HG02610 (cell line): ENCODE measurements at regions not wholly inside any gene's neighbourhood (a gene's known extent, or its start where the extent isn't known, plus 50 kb on each side); places are given as distances from the start of the nearest gene placed in this dataset.
"Not testable (repeated sequence)": the region's sequence is repeated elsewhere in the genome, so short reads cannot be mapped to it uniquely, and the experiment has no call there.

Experiments
- ATAC-seq: cut with Tn5 transposase; IDR thresholded peaks from one replicate; pipeline ENCODE4 v1.9.1; 2021; ENCODE audit warnings: mild to moderate bottlenecking, moderate library complexity; ENCODE audit not compliant: unreplicated experiment

DNA sequence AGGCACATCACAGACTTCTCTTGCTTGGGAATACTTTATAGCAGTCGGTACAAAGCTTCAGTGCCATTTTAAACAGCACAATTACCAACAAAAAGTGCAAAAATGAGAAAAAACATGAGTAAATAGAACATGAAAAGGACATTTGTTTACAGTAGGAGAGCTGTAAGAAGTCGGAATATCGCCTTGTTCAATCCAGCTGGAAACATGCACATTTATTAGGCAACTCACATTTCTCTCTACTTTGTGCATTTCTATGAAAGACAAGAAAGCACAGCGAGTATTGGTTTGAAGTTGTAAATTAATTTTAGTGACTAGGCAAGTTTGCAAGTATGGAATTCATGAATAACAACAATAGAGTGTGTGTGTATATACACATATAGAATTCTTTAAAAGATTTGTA is 484.7 kb downstream of the DACH1 start:
- ATAC-seq: no peak

DNA sequence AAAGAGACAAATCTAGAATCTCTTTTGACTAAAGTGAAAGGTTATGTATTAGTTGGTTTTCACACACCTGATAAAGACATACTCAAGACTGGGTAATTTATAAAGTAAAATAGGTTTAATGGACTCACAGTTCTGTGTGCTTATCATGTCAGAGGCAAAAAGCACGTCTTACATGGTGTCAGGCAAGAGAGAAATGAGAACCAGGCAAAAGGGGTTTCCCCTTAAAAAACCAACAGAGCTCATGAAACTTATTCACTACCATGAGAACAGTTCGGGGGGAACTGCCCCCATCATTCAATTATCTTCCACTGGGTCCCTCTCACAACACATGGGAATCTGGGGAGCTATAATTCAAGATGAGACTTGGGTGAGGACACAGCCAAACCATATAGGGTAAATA is 486.8 kb downstream of the DACH1 start:
- no peak for ATAC-seq

DNA sequence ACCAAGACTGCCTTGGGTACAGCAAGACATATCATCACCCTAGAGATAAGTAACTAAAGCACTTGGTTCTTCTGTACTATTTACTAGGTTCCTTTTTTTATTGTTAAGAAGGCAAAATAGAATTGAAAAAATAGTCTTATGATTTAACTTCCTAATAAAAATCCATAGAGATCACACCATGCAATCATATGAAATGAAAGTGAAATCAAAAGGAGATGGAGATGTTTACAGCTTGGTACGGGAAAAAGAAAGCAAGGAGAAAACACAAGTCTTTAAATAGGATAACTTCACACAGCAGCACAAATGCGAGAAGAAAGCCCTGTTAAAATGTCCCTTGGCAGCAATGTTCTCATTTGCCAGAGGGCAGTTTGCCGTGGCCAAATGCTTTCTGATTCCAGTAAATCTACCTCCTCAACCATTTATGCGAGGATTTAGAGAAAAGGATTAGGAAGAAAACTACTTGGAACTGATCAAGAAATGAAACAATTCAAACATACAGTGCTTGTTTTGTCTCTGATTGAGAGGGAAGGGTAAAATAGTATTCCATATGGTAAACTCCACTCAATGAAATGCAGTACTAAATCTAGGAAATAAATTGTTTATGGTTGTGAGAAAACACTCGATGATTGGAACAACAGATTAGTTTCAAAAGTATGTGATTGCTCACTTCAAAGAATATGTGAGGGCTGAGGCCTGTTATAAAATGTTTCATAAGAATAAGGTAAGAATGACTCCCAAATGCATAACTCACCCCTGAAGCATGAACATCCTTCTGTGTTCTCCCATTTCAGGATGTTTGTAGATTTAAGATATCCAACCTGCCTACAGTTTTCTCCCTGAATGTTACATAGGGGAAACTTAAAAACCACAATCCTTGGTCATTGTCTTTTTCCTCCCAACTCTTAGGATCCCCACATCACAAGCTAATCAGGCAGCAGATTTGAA is 487.8 kb downstream of the DACH1 start:
- no peak for ATAC-seq

DNA sequence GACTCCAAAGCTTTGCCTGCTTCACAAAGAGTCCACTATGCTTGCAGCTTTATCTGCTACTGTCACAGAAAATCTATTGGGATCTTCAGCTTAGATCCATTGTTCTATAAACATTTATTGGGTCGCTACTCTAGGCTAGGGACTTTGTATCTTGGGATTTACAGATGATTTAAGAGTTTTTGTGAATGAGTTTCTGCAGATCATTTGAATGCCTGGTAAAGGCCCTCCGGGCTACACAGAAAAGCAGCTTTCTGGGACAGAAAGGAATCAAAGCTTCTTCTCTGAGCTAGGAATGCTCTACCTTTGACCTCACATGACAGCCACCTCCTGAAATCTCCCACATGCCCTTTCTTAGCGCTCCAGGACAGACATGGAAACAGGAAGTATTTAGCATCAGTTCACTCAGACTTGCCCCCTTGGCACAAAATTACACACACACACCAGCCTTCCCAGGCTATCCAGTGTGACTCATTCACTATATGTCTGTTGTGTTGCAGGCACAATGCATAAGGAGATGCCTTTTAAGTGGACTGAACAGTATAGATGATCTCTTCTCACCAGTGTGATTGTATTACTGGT is 492.4 kb downstream of the DACH1 start:
- ATAC-seq: no peak

DNA sequence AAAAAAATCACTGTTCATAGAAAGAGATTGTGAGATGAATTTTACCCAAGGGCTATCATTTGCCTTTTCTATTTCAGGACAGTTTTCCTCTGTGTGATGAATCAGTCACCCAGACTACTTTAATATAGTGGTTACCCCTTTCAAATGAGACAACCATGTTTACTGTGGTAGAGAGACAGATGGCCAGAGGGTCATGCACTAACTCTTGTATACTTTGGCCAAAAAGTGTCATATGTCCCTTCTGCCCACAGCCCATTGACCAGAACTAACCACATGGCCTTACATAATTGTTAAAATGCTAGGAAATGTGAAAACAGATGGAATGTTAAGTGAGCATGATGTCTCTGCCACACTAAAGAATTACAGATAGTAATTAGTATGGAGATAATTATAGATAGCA is 498.7 kb downstream of the DACH1 start:
- no peak for ATAC-seq

DNA sequence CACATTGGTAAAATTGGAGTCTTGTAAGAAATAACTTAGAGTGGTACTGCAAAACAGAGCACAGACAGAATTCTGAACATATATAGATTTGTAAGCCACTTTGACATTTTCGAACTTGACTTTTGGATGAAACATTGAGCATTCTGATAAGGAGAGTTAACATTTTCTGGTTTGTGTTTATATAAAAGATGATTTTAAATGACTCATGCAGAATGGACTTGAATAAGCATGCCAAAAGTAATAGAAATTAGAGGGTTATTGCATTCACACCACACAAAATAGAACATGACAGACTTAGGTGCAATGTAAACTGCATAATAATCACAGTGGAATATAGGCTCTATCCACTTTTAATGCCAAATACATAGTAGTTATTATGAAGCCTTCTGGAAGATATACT is 507.0 kb downstream of the DACH1 start:
- ATAC-seq: no peak

DNA sequence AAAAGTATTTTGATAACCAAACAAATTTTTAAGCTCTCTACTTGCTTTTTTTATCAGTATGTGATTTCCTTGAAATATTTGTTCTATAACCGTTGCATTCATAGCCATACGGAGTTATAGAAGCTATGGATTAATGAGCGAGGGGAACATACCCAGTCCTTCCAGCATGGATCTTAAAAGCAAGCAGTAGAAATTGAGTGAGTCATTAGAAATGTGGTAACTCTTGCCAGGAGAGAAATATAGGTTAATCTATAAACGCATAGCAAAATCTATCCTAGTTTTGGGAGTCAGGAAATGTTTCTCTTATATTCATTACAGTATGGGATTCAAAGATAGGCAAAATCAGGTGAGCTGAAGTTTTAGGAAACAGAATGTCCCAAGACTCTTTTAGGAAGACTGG is 507.4 kb downstream of the DACH1 start:
- ATAC-seq: no peak

DNA sequence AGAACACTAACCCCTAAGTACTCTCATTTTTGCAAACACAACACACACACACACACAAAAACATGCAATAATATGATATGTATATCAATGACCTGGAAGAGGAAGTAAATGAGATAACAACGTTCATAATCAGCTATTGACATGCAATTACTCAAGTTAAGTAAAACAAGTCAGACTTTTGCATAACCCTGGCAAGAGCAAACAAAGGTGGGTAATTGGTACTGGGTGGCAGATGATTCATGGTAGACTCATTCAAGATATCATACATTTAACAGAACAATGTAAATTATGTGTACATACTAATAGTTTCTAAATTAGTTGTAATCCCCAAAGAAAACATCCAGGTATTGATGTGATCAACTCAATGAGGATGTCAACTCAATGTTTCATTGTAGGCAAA is 508.8 kb downstream of the DACH1 start:
- no peak for ATAC-seq

DNA sequence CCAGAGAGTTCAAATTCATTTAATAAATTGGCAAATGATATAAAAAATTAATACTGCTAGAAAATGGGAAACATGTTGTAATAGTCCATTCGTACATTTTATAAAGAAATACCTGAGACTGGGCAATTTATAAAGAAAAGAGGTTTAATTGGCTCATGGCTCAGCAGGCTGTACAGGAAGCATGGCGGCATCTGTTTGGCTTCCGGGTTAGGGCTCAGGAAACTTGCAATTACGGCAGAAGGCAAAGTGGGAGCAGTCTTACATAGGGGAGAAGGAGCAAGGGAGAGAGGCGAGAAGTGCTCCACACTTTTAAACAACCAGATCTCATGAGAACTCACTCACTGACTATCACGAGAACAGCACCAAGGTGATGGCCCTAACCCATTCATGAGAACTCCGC is 512.0 kb downstream of the DACH1 start:
- ATAC-seq: no peak

DNA sequence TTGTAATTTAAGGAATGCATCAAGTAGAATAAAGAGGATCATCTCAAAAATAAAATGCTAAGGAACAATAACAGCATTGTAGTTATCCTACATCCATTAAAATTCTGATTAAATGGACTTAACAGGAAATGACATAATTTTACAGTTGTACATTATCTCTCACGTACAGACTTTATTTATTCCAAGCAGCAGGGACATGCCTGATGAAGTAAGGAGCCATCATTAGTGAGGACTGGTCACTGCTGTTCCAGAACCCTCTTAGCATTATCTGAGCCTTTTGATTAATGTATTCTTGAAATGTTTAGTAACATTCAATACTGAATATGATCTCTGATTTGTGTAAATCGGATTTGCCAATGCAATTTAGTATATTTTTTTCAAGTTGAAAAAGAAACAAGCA is 516.1 kb downstream of the DACH1 start:
- ATAC-seq: no peak

DNA sequence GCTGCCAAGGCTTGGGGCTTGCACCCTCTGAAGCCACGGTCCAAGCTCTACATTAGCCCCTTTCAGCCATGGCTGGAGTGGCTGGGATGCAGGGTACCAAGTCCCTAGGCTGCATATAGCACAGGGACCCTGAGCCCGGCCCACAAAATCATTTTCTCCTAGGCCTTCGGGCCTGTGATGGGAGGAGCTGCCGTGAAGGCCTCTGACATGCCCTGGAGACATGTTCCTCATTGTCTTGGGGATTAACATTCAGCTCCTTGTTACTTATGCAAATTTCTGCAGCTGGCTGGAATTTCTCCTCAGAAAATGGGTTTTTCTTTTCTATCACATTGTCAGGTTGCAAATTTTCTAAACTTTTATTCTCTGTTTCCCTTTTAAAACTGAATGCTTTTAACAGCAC is 521.1 kb downstream of the DACH1 start:
- not testable (repeated sequence) for ATAC-seq

DNA sequence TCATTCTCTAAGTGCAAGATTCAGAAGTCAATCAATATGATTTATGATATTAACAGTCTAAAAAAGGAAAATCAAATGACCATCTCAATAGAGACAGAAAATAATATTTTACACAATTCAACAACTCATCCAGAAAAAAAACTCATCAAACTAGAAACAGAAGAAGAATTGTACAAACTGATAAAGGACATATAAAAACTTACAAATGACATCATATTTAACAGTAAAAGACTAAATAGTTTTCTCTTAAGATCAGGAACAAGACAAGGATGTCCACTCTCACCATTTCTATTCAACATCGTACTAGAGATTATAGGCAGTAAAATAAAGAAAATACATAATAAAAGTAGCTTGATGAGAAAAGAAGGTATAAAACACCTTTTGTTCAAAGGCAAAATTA is 527.3 kb downstream of the DACH1 start:
- no peak for ATAC-seq

DNA sequence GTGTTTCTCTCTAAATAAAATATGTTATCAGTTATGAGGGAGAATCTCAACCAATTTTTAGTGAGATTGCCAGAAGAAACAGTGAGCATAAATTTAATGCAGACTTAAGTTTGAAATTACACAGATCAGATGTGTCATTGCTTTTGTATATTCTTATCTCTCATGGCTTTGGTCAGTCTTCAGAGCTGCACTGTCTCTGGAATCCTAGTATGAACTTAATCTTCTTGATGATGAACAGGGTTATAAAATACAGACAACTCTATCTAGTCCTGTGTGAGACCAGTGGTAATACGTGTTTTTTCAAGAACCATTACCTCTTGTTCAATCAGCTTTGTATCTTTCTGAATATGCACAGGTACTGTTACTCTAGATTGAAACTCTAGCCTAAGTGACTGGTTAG is 528.0 kb downstream of the DACH1 start:
- ATAC-seq: no peak

DNA sequence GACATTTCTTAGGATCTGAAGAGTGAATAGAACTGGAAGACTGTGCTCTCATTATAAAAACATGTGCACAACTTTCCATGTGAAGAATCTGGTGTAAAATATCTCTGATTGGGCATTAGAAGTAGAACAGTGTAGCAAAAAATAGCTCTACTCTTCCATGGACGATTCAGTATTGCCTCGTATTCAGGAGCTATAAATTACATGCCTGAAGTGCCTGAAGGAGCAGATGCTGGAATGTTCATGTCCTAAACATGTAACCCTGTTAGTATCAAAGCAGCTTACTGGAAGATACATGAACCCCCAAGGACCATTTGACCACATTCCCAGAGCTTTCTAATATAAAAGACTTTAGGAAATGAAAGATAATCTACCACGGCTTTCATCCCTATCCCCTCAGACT is 528.9 kb downstream of the DACH1 start:
- ATAC-seq: no peak

DNA sequence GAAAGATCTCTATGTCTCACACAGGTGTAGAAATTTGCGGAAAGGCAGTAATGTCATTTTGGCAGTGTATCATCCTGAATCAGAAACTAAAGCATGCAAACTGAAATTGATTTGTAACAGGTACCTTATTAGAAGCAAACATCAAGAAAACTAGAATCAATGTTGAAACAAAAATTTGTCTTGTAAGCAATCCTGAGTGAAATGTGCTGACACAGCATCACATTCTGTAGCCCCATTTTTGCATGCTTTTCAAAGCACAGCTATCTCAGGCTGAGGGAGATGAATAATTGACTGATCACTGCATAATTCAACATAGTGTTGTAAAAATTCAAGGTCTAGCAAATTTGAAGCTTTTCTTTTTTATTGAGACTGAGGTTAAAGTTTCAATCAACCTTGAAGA is 539.7 kb downstream of the DACH1 start:
- no peak for ATAC-seq

DNA sequence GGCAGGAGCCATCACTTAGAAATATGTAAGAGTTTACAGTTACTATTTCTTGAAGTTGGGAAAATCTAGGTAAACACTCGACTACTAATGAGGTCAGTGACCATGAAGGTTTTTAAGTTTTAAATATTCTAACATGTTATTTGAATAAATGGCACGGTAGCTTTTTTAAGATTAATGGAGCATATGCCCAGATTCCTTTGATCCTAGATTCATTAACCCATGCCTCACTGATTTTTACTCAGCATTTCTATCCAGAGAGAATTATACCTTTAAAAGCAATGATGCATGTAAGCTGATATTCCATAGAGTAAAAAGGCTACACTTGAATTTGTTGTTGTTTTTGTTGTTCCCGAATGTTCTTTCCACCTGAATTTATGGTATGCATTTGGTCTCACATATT is 541.4 kb downstream of the DACH1 start:
- ATAC-seq: no peak

DNA sequence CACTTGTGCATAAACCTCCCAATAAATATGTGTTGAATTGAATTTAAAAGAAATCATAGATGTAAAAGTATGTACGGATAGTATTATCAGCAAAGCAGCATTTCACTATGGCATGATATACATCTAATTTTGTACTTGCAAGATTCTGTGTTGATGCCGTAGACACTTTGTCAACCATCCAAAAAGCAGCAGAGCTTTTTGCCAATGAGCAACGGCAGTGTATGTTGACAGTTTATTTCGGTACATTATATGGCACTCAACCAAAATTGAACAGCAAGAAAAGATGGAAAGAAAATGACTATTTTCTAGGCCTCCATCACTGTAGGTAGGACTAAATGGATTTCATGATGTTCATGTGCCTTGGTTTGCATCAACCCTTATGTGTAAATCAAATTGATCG is 543.7 kb downstream of the DACH1 start:
- ATAC-seq: no peak

DNA sequence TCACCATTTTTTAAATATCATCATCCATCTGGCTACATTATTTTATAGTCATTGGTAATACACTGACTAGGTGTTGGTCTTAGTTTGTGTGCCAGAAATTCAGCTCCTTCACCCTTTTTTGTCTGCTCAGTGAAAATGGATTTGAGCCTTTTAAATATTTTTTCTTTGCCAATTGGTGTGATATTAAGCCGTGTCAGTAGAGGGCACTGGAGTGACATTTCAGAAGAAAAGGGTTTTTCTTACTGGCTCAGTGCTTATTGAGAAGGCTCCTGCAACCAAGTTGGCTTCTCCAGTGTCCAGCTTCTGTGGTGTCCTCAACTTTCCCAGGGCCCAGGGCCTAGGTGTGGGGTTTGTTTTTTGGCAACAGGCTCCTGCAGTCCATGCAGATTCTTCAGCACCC is 546.6 kb downstream of the DACH1 start:
- no peak for ATAC-seq

DNA sequence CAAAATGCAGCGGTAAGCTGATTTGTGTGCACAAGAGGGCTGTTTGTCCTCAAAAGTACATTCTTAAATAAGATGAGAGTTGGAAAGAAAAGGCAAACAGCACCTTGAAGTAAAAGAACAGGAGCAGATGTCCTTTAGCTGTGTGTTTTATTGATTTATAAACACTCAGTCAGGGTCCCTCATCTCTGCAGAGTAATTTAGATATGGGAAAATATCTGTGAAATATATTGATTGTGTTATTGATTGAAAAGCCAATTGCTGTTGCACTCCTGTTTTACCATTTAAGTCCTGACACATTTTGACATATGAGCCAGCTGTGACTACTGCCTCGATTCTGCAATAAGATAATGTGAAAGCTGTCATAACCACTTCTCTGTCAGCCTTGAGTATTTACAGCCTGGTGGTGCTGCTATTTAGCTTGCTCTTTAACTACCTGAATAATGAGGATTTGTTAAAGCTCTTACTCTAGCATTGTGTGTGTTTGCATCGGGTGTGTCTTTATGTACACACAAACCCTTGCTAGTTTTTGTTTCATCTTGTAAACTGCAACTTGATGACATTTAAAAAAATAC is 550.1 kb downstream of the DACH1 start:
- no peak for ATAC-seq

DNA sequence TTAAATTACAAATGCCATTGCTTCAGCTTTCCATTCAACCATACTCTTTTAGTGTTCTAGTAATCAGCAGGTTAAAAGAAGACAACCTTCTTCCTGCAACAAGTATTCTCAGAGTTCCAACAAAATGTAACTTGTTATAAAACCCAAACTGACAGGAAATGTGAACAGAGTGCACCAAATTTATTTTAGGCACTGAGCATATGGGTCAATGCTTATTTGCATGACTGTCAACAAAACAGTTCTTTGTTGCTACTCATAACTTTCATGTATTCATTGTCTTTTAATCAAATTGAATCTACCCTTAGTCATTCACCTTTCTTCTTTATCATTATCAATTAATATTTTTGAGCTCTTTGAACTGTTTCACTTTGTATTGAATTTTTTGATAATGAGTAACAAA is 554.1 kb downstream of the DACH1 start:
- peak; percentile 48 for ATAC-seq

DNA sequence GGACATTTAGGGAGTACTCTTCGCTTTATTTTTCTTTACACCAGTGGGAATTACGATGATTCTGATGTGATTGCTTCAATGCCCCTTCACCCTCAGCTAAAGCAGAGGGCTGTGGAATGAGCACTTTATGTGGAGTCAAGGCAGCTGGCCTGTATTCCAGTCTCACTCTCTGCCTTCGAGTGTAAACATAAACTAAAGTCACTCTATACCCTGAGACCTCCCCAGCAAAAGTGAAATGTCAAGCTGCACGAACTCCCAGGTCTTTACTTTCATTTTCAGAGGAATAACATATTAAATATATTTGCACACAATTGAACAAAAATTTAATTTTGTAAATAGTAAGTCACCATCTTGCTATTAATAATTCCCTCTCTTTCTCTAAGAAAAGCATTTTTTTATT is 557.1 kb downstream of the DACH1 start:
- no peak for ATAC-seq

DNA sequence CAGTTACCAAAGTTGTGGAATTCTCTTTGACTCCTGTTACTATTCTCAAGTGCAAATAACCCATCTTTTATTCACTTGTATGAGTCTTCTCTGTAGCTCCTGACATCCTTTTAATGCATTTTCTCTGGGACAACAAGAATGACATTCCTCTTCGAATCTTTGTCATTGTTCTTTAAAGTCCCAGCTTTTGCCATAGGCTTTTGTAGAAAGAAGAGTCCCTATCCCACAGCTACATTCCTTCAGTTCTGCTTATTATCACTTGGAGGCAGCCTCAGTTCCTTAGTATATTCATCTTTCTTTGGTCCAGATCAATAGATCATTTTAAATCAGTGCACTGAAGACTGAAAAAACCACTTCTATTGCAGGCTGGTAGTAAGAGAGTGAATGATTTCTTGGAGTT is 560.2 kb downstream of the DACH1 start:
- ATAC-seq: no peak
